ENCODE measurements at regions not wholly inside any gene's neighbourhood (a gene's known extent, or its start where the extent isn't known, plus 50 kb on each side); places are given as distances from the start of the nearest gene placed in this dataset.

DNA sequence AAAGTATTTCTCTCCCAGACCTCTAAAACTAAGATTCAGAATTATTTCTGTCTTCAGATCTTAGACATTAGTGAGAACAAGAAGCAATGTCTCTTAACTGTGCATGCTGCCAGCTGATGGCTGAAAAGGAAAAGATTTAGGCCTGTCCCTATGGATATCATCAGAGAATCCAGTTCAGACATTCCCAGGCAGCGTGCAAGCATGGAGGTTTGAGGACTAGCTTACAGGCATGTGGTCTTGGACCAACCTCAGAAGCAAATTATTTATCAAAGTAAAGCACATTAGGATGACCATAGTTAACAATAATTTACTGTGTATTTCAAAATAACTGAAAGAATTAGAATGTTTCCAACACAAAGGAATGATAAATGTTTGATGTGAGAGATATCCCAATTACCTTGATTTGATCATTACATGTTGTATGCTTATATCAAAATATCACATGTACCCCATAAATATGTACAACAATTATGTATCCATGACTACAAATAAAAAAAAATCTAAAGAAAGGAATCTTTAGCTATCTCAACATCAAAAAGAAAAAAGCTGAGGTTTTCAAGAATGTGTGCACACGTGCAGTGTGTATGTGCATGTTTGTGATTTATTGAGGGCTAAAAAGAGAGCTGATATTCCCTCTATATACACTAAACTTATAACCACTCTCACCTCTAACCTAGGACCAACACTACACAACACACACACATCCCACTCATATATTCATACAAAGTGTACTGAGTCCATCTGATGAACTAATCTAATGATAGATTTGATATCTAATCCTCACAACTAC lies 108.9 kb upstream of the THBS1 start:
- DNase-seq (ENCODE audit: low read depth in 2 of 2), result no peak

DNA sequence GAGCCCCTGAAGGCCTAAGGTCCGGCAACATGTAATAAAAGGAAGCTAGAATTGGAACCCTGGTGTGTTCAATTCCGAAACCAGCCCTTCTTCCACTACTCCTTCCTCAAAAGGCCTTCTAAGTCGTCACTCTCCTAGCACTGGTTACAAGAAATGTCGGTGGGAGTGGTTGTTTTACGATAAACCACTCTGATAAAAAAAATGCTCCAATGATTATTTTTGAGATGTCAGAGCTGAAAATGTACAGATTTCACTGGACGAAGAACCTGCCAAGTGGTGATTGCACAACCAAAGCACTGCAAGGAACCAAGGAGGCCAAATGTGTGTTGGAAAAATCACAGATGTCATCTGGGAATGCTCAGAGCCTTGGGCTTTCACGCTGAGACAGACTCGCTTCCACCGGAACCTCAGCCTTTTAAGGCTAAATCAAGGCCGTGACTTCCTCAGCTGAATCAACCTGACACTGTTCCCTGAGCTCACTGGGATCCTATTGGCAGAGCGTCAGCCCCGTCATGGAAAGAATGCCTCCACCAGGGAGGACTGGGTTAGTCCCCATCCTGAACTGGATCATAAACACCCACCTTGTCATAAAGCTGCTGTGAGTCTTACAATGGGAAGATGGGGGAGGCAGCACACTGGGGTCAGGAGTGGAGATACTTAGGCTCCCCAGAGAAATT lies 108.1 kb upstream of the THBS1 start:
- DNase-seq (ENCODE audit: low read depth in 2 of 2), result no peak

DNA sequence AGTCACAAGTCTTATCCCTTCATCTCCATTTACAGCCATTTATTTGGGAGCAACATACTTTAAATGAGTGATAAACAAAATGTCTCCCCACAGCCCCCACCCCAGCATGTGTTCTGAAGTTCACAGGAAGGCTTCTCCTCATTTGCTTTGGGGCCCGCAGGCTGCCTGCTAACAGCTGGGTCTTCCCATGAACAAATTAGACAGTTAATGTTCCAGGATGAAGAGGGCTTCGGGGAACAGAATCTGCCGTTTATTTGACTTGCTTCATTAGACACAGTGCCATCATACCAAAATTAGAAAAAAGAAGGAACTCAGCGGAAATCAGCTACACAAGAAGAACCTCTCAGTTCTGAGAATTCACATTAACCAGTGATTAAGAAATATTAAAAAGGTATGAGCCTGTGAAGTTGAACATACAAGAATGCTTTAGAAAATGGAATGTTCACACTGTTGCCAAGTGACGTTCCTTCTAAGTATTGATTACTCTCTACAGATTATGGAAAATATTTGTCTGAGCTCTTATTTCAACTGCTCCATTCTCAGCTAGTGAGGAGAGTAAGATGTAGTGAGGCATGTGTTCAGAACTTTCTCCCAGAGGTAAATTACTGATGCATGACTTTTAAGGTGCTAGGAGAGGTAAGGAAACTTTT lies 107.5 kb upstream of the THBS1 start:
- no peak for DNase-seq (ENCODE audit: low read depth in 2 of 2)

DNA sequence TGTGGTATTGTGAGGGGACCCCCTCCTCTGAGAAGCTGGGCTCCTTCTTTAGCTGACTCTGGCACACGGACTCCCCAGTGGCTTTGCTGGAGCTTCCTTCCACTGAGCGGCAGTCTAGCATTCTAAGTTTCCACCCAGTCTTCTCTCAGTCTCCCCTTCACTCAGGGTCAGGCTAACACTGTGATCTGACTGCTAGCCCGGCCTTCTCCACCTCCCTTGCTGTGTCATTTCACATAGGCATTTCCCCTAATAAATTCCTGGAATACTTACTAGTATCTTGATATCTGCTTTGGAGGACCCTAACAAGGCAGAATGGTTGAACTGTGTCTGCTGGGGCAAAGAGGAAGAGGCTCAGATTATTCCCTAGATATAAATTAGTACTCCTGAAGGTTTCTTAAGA lies 106.2 kb upstream of the THBS1 start:
- no peak for DNase-seq (ENCODE audit: low read depth in 2 of 2)

DNA sequence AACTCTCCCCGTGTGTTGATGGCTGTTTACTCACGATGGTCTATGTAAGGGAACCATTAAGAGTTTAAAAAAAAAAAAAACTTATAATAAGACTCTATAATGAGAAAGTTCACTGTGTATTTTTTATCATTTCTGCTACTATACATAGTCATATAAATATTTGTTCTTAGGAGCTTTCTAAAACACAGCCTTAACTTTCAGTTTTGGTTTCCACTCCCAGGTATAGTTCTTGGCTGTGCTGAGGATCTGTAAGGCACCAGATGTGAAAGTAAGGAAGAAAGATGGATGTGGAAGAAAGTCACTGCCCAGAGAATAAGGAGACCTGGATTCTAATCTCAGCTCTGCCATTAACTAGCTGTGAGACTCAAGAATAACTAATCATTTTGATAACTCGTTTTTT lies 101.9 kb upstream of the THBS1 start:
- no peak for DNase-seq (ENCODE audit: low read depth in 2 of 2)

DNA sequence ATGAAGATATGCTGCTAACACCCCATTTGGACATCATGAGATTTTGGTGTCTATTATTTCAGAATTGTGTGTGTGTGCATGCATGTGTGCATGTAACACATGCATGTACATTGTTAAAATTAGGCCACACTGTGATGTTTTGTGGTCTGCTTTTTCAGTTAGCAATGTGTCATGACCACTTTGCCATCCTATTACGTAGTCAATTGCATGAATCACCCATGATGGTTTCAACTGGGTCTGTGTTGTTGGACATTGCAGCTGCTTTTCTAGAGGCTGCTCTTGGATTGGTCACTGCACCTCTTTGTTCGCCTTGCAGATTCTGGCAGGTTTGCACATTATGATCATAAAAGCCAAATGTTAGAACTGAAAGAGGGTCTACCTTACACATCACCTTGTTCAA lies 101.0 kb upstream of the THBS1 start:
- no peak for DNase-seq (ENCODE audit: low read depth in 2 of 2)

DNA sequence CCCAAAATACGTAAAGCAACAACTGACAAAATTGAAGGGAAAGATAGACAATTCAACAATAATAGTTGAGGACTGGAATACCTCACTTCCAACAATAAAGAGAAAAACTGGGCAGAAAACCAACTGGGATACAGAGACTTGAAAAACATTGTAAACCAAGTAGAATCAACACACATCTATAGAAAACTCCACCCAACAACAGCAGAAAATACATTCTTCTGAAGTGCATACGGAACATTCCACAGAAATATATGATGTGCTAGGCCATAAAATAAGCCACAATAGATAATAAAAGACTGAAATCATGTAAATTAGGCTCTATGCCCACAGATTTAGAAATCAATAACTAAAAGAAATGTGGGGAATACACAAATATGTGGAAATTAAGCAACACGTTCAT lies 98.4 kb upstream of the THBS1 start:
- no peak for DNase-seq (ENCODE audit: low read depth in 2 of 2)

DNA sequence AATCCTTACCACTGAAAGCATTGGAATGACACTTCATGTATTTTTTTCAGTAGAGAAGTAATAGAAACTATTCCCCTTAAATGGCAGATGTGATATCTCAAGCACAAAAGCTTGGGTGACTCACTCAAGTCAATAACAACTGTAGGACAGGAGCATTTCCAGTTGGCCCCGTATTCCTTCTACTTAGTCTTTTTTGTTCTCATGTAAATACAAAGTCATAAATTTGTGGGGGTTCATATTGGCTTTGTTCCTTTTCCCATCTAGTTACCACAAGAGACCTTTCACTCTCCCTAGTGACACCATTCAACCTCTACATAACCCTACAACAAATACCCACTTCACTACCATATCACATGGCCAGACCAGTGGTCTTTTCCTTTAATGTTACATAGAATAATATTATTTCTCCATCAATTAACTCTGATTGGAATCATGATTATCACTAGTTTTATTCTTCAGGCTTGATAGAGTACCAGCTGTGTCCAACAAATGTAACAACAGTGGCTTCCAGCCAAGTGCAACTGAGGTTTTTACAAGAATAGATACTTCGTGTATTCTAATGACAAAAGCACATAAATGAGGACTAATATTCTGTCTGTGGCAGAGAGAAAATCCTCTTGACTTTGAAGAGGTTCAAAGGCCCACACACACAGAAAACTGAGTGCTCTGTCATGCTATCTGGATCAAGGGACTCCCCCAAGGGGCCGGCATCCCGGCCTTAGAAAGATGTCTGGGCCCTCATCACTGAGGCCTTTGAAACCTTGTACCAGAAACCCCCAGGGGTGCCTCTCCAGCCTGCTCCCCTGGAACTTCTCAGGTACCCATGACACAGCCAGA lies 94.0 kb upstream of the THBS1 start:
- no peak for DNase-seq (ENCODE audit: low read depth in 2 of 2)

DNA sequence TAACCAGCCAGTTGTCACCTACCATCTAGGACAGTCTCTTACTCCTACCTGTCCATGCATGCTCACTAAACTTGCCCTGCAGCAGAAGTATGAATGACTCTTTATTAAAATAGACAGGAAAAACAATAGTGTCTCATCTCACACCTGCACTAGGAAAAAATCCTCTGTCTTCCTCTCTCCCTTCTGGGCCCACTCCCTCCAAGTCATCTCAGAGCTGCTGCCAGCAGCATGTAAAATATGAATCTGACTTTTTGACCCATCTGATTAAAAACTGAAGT lies 93.5 kb upstream of the THBS1 start:
- no peak for DNase-seq (ENCODE audit: low read depth in 2 of 2)

DNA sequence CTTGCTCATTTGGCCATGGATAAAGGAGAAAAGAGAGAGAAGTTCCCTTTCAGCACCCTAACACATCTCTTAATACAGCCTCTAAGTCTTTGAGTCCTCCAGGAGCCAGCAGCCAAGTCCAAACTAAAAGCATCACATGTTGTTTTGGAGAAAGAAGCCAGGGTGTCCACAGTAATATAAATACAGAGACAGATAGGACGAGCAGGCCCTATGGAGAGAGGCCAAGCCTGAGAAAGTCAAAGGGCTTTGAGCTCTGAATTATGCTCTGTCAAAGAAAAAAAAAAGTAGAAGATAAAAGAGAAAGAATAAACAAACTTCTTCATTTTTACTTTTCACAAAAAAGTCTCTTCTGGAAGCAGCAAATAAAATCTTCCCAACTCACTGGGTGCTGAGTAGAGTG lies 92.4 kb upstream of the THBS1 start:
- no peak for DNase-seq (ENCODE audit: low read depth in 2 of 2)

DNA sequence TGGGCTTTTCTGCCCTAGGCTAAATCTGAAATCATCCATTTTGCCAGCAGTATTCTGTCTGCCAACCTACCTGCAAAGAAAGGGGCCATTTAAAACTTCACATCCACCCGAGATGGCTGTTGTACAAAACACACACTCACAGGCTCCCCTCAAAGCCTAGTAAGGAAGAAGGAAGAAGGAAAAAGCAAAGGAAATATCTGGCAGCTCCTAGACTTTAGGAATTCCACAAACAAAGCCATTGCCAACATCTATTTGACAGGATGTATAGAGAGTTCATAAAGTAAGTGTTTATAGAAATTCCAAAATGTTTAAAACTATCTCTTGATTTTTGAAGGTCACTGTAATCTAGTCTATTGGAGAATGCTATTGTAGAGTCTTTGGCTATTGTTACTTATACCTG lies 91.9 kb upstream of the THBS1 start:
- DNase-seq (ENCODE audit: low read depth in 2 of 2), result no peak

DNA sequence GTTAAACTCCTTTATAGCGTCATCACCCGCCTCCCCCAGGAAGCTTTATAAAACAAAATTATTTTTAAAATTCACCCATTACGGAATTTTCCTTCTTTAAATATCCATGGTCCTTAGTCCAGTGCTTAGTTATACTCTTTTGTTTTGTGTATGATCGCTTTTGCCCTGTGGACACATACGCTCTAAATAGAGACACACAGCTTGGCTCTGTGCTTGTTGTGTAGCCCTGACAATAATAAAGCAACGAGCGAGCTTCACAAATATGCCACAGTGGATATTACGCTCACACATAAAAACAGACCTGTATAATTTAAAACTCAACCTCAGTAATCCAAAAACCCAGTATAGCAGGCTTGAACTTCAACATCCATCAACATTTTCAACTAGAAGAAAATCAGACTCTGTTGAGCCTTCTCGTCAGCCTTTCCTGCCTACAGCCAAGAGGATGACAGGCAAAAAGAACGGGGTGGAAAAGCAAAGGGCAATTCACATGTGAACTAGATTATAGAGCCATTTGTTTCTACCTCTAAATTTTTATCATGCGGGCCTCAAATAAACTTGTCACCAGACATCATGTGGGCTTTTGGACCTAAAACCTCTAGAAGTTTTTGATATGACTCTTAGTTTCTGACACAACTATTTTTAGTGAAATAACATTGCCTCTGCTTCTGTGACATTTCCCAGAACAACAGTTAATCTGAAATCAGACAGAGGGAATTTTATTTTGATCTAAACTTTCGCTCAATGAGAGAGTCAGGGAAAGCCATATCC lies 89.6 kb upstream of the THBS1 start:
- no peak for DNase-seq (ENCODE audit: low read depth in 2 of 2)

DNA sequence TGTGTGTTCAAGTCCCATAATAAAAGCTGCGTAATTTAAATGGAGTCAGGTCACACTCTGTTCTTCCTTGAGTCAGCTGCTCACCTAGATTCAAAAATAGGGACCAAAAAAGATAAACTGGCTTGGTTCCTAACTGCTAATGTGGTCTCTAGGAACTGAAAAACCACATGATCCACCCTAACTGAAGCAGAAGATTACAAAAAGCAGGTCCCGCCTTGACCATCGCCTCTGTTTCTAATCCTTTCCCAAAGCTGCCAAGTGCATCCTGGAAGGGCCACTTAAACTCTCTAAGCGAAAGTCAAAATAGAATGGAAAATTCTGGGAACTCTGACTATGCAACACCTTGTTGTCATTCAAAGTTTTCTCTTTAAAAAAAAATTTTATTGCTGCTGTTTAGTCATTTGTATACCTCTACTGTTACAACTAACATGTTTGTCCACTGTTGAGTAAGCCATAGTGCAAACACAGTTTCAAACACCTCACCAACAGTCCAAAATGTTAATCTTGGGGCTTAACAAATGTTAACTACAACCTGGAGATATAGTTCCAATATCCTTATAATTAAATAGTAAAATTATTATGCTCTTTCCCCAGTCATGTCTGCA lies 88.9 kb upstream of the THBS1 start:
- DNase-seq (ENCODE audit: low read depth in 2 of 2), result no peak

DNA sequence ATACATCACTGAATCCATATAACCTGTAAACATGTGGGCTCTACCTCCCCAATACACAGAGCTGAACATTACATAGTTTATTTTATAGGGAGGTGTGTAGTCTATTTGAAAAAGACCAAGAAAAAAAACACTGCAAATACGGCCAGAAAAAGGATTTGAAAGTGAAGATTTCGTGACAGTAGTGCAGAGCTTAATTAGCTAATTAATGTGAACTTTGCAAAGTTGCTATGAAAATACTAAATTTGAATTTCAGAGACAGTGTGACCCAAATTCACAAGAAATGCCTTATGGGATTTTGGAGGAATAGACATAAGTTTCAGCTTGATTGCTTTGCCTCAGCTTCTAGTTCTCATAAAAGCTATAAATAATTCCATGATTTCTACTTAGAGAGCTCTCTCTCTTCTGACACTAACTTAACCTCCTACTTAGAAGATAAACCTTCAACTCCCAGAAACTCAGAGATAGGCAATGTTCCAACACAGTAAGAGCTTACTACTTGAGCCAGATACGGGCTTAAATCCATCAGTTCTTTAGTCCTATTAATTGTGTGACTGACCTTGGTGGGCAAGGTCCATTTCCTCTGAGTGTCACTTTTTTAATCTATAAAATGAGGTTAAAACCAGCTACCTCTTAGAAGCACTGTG lies 87.3 kb upstream of the THBS1 start:
- DNase-seq (ENCODE audit: low read depth in 2 of 2), result no peak

DNA sequence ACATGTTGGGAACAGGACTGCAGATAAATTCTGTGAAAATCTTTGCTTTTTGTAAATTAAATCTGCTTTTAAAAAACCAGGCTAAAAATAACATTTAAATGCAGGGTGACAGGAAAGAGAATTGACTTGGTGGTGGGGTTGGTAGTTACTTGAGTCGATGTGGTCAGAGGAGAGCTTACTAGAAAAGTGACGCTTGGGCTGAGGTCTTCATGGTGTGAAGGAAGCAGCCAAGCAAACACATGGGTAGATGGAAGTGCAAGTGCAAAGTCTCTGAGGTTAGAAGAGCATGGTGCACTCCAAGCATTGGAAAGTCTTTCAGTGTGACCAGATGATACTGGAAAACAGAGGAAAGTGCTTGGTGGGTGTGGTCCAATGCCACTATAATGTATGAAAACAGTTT lies 86.4 kb upstream of the THBS1 start:
- DNase-seq (ENCODE audit: low read depth in 2 of 2), result no peak

DNA sequence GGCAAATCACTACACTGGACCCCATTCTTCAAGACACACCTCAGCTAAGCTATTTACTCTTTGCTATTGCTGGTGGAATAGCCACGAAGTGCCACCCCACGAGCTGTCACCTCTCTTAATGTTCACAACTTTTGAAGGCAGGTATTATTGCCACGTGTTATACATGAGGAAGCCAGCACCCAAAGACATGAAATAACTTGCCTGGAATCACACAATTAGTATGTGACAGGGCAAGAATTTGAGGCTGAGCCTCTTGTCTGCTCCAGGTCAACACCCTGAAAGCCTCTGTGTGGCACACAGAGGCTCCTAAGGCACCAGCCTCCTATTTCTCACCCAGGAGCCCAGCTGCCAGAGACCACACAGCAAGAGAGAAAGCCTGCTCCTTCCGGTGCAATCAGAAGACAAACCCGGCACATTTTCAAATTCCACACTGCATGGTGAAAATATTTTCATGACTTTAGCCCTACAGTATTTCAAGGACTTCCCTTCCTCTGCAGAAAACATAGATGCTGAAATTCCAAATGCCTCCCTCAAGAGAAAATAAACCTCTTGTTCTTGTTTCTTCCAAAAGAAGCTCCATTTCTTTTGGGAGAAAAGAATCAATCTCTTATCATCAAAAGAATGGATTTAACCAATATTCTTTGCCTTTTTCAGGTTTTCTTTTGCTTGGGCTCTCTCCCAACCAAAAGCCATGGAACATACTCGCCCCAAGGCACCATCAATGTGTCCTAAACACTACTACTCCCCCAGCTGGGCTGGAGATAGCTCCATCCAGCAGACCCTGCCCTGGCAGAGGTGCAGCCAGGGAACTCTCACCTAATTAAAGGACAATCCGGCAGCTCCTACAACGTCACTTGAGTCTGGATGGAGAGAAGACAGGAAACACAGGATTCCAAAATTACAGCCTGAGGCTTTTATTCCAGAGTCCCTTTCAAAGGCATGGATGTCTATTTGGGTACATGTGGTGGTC lies 84.7 kb upstream of the THBS1 start:
- no peak for DNase-seq (ENCODE audit: low read depth in 2 of 2)

DNA sequence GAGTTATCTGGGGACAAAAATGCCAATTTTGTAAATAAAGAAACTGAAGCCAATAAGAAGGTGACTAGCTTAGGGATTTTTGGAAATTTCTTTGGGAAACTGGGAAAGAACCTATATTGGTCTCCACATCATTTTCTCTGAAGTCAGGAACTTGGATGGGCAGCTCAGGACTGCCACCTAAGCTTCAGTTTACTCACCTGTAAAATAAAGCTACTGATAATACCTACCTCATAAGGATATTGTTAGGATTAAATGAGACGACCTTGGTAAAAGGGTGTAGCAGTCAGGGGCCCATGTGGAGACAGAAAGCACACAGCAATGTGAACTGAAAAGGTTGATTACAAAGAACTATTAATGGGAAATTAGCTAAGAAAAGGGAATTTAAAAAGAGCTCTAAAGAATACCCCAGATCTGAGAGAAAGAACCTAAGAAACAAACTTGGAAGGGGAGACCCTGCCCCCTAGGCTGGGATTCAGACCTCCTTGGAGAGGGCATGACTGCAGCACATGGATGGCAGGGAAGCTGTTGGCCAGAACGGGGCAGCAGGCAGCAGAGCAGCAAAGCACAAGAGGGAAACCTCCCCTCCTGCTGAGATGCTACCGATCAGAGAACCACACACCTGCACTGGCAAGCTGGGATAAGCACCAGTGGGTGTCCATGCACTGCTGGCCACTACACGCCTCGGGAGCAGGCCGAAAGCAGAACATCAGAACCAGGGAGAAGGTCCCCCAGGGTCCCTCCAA lies 83.7 kb upstream of the THBS1 start:
- no peak for DNase-seq (ENCODE audit: low read depth in 2 of 2)

DNA sequence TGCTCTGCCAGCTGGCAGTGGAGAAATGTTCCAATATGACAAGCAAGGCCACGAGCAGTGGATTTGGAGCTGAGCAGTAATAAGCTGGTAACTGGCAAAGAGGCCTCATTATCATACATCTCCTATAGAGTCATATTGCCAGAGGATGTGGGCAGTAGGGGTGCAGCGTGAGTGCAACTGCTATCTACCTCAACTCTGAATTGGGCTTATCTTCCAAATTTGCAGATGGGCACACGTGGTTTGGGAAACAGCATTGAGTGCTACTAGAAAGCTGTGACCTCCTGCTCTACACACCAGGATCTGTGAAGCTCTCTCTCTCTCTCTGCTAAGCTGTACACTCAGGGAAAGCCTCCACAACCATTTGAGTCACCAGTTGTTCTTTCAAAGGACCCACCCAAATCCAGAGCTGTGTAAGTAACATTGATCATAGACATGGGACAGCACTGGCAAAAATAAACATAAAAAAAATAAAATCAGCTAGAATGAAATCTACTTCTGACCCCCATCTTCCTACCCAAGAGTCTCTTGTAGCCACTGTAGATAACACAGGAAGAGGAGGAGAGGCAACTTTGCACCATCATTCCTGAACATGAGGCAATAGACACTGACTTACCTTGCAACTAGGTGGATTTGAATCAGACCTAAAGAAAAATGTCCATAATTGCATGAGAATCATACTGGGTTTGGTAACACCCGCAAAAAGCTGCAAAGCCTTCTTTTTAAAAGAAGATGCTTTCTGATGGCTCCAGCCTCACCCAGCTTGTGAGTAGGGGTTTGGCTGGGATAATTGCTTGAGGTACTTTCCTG lies 82.9 kb upstream of the THBS1 start:
- DNase-seq (ENCODE audit: low read depth in 2 of 2), result no peak

Data from stimulated activated CD8-positive, alpha-beta memory T cell treated with anti-CD3 and anti-CD28 coated beads, Interleukin-7, amount 100 ng/mL, for 4 hours (primary cell).